Heart left ventricle (tissue), 16 donors: ENCODE measurements at regions not wholly inside any gene's neighbourhood (a gene's known extent, or its start where the extent isn't known, plus 50 kb on each side); places are given as distances from the start of the nearest gene placed in this dataset.

Experiments
- ATAC-seq, 4 donors: fragments of 200-7000 bp; cut with Tn5 transposase; one replicate each; pipeline ENCODE4 v1.9.1; 2020 to 2022; ENCODE audit warnings: moderate library complexity in 4 of 4, mild to moderate bottlenecking in 3 of 4, moderate number of reproducible peaks in 1 of 4
- DNase-seq, 5 donors: peaks; one replicate each; pipeline ENCODE4 v3.0.0-alpha.2; 2020
- H3K27ac ChIP-seq, 12 donors: fragments of 200-600 bp; sonication (generic) in 4 of 12; one replicate each; pipeline versions ENCODE4 v1.5.0 to v1.8.0; 2016 to 2022; ENCODE audit warnings: mild to moderate bottlenecking in 2 of 12
- H3K27me3 ChIP-seq, 9 donors: fragments of 200-600 bp; sonication (generic) in 2 of 9; one replicate each; pipeline versions ENCODE4 v1.5.1 to v1.8.0; 2016 to 2022; ENCODE audit warnings: mild to moderate bottlenecking in 3 of 9
- H3K36me3 ChIP-seq, 9 donors: fragments of 200-600 bp; sonication (generic) in 2 of 9; one replicate each; pipeline versions ENCODE4 v1.5.0 to v1.8.0; 2018 to 2022; ENCODE audit warnings: mild to moderate bottlenecking in 2 of 9
- H3K4me1 ChIP-seq, 12 donors: fragments of 200-600 bp; sonication (generic) in 4 of 12; one replicate each; pipeline versions ENCODE4 v1.5.0 to v1.8.0; 2016 to 2022; ENCODE audit warnings: mild to moderate bottlenecking in 3 of 12
- H3K4me3 ChIP-seq, 12 donors: fragments of 200-600 bp; sonication (generic) in 4 of 12; one replicate each; pipeline versions ENCODE4 v1.5.0 to v1.8.0; 2017 to 2022; ENCODE audit warnings: mild to moderate bottlenecking in 9 of 12, moderate library complexity in 4 of 12
- H3K9me3 ChIP-seq, 12 donors: fragments of 200-600 bp; sonication (generic) in 4 of 12; one replicate each; pipeline versions ENCODE4 v1.5.0 to v1.8.0; 2016 to 2022; ENCODE audit warnings: mild to moderate bottlenecking in 1 of 12
- CTCF ChIP-seq, 12 donors: fragments of 200-600 bp; sonication (generic) in 4 of 12; IDR thresholded peaks; one replicate each; pipeline versions ENCODE4 v1.5.0 to v1.8.0; 2018 to 2022; ENCODE audit warnings: antibody characterized with exemption in 12 of 12, mild to moderate bottlenecking in 5 of 12
- POLR2A ChIP-seq, 2 donors: fragments of 450-650 bp; IDR thresholded peaks; one replicate each; pipeline ENCODE4 v1.6.1; 2017; ENCODE audit warnings: antibody characterized with exemption in 2 of 2, mild to moderate bottlenecking in 2 of 2, moderate library complexity in 2 of 2
- WGBS, 4 donors: extraction: QIAGEN DNeasy Blood & Tissue Kit in 2 of 4; methylation state at CpG; one replicate each; pipeline versions ENCODE4 v1.1.5 to v1.1.7; 2013 to 2018; 5-methylcytosine and 5-hydroxymethylcytosine counted together
- intact Hi-C, 10 donors: fragments of 100-400 bp; cut with DNase I; formaldehyde crosslinking; loops; one replicate each; pipeline versions ENCODE4 v1.11.1 to v1.14.2; 2022
- donor health status: ischemic (EF 13 %, LVEDD 7.1; RV severe dilation, severe dysfunction).
- donor health status: healthy with polysubstance abuse.
- donor health status: DM: no; HTN: yes; CAD: no.
- donor health status: DM: no; HTN: no; CAD: no.
- donor health status: ischemic (EF 25% LVEDD 6.9; RV normal size, moderate dysfunction).
- donor health status: ischemic (EF 25% LVEDD 5.7; RV mildly dilated, moderate dysfunction).
- donor health status: healthy.
- donor health status: DM: yes; HTN: yes; CAD: no.
- donor health status: ischemic (EF 35%, LVEDD 5.7; RV mildly dilated, moderate dysfunction).
- donor health status: nonischemic (EF 11% LVEDD 7.7; RV severe dilation, severe dysfunction).
- donor health status: DM: yes; HTN: yes; CAD: no.
- donor health status: PGD.
- donor health status: ischemic (EF 29% LVEDD 5.4; RV normal size, mild dysfunction).
- donor health status: nonischemic (EF 23%, LVEDD 6.1; RV moderate dilation, normal function).

- no peaks in the 10 kb centered on the region for H3K27me3 ChIP-seq
- H3K9me3 ChIP-seq, result peaks cover 0 to 51% (median 7%) of the 10 kb centered on the region in 12 donors
- no peaks in the 10 kb centered on the region for H3K36me3 ChIP-seq
- ATAC-seq, result no peak
- no peak overlapping the region for H3K27ac ChIP-seq
- H3K4me3 ChIP-seq, result no peak overlapping the region
- TF ChIP-seq CTCF (IDR thresholded peaks at IDR 0.05) (no peak), POLR2A (IDR thresholded peaks at IDR 0.05) (no peak)
- intact Hi-C loops, result no loop called here
- WGBS, 4 donors, result 65 to 95% (median 92%) methylated on average over 3 of the region's 3 CpGs
- no peak for DNase-seq
- no peaks in the 10 kb centered on the region for H3K4me1 ChIP-seq
These were observed 1255.9 kb downstream of the JRKL start for GRCh38 chr11:97645736-97646135.

- Histone ChIP-seq H3K4me3 (no peak overlapping the region), H3K9me3 (peaks cover 0 to 10% (median 6%) of the 10 kb centered on the region in 12 donors), H3K27ac (no peak overlapping the region), H3K36me3 (no peaks in the 10 kb centered on the region), H3K27me3 (no peaks in the 10 kb centered on the region), H3K4me1 (no peaks in the 10 kb centered on the region)
- intact Hi-C loops, result no loop called here
- ATAC-seq (no peak), DNase-seq (no peak)
- no peak for TF ChIP-seq CTCF (IDR thresholded peaks at IDR 0.05)
- no peak for TF ChIP-seq POLR2A (IDR thresholded peaks at IDR 0.05)
- 44 to 60% (median 51%) methylated on average over 2 of the region's 2 CpGs for WGBS, 4 donors
These were observed 1266.5 kb downstream of the JRKL start for GRCh38 chr11:97656356-97656755.

- DNase-seq, result no peak
- Histone ChIP-seq H3K36me3 (no peaks in the 10 kb centered on the region), H3K4me1 (no peaks in the 10 kb centered on the region), H3K9me3 (peaks cover 0 to 13% (median 3%) of the 10 kb centered on the region in 12 donors), H3K27ac (no peak overlapping the region), H3K4me3 (no peak overlapping the region), H3K27me3 (no peaks in the 10 kb centered on the region)
- WGBS, 4 donors, result 84 to 94% (median 91%) methylated on average over 7 of the region's 7 CpGs
- ATAC-seq, result no peak
- intact Hi-C loops, result no loop called here
- TF ChIP-seq CTCF (IDR thresholded peaks at IDR 0.05) (no peak), POLR2A (IDR thresholded peaks at IDR 0.05) (no peak)
These were observed 1268.0 kb downstream of the JRKL start for GRCh38 chr11:97657852-97658251.

GRCh38 chr11:97667057-97667456, 1277.2 kb downstream of the JRKL start:
- intact Hi-C loops, result no loop called here
- H3K27ac ChIP-seq, result no peak overlapping the region
- ATAC-seq (no peak), DNase-seq (no peak)
- no peaks in the 10 kb centered on the region for H3K36me3 ChIP-seq
- H3K4me1 ChIP-seq, result no peaks in the 10 kb centered on the region
- 71 to 97% (median 96%) methylated on average over 3 to 20 of the region's 20 CpGs for WGBS, 4 donors
- no peaks in the 10 kb centered on the region for H3K27me3 ChIP-seq
- H3K9me3 ChIP-seq, result peaks cover 0 to 18% (median 4%) of the 10 kb centered on the region in 12 donors
- no peak for TF ChIP-seq CTCF (IDR thresholded peaks at IDR 0.05)
- TF ChIP-seq POLR2A (IDR thresholded peaks at IDR 0.05), result no peak
- H3K4me3 ChIP-seq, result no peak overlapping the region
